Endothelial cell of umbilical vein (primary cell): ENCODE measurements at regions not wholly inside any gene's neighbourhood (a gene's known extent, or its start where the extent isn't known, plus 50 kb on each side); places are given as distances from the start of the nearest gene placed in this dataset.
"Not testable (repeated sequence)": the region's sequence is repeated elsewhere in the genome, so short reads cannot be mapped to it uniquely, and the experiment has no call there.

Experiments used
- EZH2 ChIP-seq: IDR thresholded peaks from 2 replicates; pipeline ENCODE4 v1.6.1; 2012; ENCODE audit warnings: borderline replicate concordance, low read depth, mild to moderate bottlenecking, moderate library complexity, low read length, inconsistent platforms; ENCODE audit not compliant: severe bottlenecking
- FOS ChIP-seq: IDR thresholded peaks from 2 replicates; pipeline ENCODE4 v1.6.1; 2011; ENCODE audit warnings: mild to moderate bottlenecking, low read length, moderate library complexity, borderline replicate concordance; ENCODE audit not compliant: insufficient read depth
- JUN ChIP-seq: IDR thresholded peaks from 2 replicates; pipeline ENCODE4 v1.6.1; 2011; ENCODE audit warnings: borderline replicate concordance, low read depth; ENCODE audit not compliant: insufficient read length, insufficient read depth
- MYC ChIP-seq: IDR thresholded peaks from one replicate; pipeline ENCODE4 v1.6.1; 2011; ENCODE audit warnings: mild to moderate bottlenecking, low read depth, low read length
- POLR2A ChIP-seq: IDR thresholded peaks from 2 replicates; pipeline ENCODE4 v1.6.1; 2012; ENCODE audit warnings: low read depth, mild to moderate bottlenecking, control low read depth, low read length
- POLR2AphosphoS5 ChIP-seq: IDR thresholded peaks from 2 replicates; pipeline ENCODE4 v1.6.1; 2012; ENCODE audit warnings: low read depth, mild to moderate bottlenecking, control low read depth, low read length, moderate library complexity; ENCODE audit not compliant: insufficient read depth
- TF ChIP-seq, protein P1 (sequence below), 2 donors: IDR thresholded peaks; 1 replicate in 1 of 2; 2 replicates in 1 of 2; pipeline ENCODE4 v1.5.1; 2011; ENCODE audit warnings: low read length in 2 of 2, mild to moderate bottlenecking in 2 of 2, moderate library complexity in 2 of 2, control low read depth in 1 of 2, inconsistent platforms in 1 of 2, low read depth in 1 of 2; ENCODE audit not compliant: insufficient read depth in 1 of 2; ENCODE audit errors: extremely low read depth in 1 of 2
- TF ChIP-seq, protein P2 (sequence below): IDR thresholded peaks from 2 replicates; pipeline ENCODE4 v1.6.1; 2011; ENCODE audit not compliant: insufficient read depth, insufficient read length

DNA sequence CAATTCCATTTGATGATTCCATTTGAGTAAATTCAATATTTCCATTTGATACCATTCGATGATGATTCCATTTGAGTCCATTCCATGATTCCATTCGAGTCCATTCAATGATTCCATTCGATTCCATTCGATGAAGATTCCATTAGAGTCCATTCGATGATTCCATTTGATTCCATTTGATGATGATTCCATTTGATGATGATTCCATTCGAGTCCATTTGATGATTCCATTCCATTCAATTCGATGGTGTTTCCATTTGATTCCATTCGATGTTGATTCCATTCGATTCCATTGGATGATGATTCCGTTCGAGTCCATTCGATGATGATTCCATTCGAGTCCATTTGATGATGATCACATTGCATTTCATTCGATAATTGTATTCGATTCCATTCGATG, 1095.2 kb downstream of the RPIA start:
- TF ChIP-seq, protein P1, sequence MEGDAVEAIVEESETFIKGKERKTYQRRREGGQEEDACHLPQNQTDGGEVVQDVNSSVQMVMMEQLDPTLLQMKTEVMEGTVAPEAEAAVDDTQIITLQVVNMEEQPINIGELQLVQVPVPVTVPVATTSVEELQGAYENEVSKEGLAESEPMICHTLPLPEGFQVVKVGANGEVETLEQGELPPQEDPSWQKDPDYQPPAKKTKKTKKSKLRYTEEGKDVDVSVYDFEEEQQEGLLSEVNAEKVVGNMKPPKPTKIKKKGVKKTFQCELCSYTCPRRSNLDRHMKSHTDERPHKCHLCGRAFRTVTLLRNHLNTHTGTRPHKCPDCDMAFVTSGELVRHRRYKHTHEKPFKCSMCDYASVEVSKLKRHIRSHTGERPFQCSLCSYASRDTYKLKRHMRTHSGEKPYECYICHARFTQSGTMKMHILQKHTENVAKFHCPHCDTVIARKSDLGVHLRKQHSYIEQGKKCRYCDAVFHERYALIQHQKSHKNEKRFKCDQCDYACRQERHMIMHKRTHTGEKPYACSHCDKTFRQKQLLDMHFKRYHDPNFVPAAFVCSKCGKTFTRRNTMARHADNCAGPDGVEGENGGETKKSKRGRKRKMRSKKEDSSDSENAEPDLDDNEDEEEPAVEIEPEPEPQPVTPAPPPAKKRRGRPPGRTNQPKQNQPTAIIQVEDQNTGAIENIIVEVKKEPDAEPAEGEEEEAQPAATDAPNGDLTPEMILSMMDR (IDR thresholded peaks at IDR 0.05; ENCODE audit: extremely low read depth in 1 of 2, insufficient read depth in 1 of 2, low read depth in 1 of 2, low read length in 2 of 2) = not testable (repeated sequence)
- TF ChIP-seq POLR2A, EZH2, POLR2AphosphoS5, JUN, FOS, MYC: not testable (repeated sequence)
- TF ChIP-seq, protein P2, sequence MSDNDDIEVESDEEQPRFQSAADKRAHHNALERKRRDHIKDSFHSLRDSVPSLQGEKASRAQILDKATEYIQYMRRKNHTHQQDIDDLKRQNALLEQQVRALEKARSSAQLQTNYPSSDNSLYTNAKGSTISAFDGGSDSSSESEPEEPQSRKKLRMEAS = not testable (repeated sequence)
